GM18526 (cell line): ENCODE measurements at regions not wholly inside any gene's neighbourhood (a gene's known extent, or its start where the extent isn't known, plus 50 kb on each side); places are given as distances from the start of the nearest gene placed in this dataset.

Source experiments
- POLR2A ChIP-seq: IDR thresholded peaks from 3 replicates; pipeline ENCODE4 v1.6.1; 2011; ENCODE audit not compliant: insufficient read length; ENCODE audit errors: extremely low read depth

DNA sequence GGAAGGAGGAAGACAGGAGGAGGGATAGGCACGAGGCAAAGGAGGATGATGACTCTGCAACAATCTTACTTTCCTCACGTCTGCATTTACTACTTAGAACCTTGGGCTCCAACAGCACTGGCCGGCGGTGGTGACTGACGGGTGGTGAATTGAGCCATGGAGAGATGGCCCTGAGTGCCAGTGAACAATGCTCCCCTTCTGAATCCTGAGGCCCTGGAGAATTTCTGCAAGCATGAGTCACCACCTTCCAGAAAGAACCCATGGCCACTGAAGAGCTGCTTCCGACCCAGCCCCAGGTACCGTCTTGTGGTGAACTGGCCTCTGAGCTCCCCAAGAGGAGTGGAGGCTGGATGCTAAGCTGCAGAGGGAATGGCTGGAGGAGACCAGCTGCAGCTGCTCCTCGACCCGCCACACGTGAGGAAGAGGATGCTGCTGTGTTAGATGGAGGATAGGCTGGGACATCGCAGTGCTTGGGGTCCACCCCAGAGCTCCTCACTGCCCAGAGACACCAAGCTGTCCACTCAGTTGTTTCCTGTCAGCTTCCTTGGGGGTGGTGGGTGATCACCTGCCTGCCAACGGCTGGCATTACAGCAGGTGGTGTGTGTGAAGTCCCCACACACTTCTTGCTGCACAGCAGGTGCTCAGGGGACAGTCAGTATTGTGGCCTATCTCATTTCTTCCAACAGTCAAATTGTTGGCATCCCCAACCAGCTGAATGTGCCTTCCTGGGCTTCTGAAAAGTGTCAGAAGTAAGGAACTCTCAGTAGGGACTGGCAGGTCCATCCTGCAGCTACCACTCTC, 186.5 kb upstream of the ID2 start:
- no peak for TF ChIP-seq POLR2A

DNA sequence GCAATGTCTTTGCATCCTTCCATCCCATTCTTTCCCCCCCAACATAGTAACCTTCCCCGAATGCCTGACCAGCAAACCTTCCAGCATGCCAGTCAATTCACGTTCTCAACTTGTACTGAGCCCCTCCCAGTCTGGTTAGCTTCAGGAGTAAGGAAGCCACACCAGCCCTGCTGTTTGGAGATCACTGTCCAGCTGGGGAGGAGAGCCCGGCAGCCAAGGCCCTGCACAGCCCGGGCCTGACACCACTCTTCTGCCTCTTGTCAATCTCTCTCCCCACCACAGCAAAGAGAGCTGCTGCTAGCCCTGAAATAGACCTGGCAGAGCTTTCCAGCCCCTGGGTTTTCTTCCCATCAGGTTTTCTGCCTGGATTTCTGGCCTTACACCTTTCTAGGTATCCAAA, 185.8 kb upstream of the ID2 start:
- TF ChIP-seq POLR2A = no peak

DNA sequence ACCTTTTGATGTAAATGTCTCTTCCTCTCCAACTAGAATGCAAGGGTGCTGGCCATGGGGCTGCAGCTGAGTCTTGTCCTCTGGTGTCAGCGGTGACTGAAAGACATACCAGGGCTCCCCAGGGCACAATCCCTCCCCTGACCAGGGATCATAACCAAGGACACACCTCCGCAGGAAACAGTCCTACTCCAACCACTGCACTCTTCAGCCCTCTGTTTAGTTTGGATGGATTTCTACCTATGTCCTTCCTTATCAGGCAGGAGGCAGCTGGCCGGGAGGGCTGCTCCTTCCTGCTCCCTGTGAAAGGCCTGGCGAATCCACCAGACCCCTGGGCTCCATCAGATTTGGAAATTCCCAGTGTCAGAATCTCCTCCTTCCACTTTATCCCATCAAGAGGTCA, 185.2 kb upstream of the ID2 start:
- TF ChIP-seq POLR2A = no peak

DNA sequence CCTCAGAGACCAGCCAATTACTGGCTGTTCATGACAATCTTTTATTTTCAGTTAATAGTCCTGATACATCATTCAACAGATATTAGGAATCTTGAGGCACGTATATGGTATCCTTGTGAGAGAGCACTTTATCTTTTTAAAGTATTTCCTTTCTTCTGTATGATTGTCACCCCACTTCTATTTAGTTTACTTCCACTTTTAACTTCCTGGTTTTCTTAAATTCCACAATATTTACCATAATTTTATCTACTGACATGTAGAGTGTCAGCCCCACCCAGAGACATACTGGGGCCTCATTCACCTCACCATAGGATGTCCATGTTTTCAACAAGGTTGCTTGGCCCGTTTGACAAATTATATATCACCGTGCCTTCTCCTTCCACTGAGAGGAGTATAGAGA, 182.9 kb upstream of the ID2 start:
- TF ChIP-seq POLR2A = no peak

DNA sequence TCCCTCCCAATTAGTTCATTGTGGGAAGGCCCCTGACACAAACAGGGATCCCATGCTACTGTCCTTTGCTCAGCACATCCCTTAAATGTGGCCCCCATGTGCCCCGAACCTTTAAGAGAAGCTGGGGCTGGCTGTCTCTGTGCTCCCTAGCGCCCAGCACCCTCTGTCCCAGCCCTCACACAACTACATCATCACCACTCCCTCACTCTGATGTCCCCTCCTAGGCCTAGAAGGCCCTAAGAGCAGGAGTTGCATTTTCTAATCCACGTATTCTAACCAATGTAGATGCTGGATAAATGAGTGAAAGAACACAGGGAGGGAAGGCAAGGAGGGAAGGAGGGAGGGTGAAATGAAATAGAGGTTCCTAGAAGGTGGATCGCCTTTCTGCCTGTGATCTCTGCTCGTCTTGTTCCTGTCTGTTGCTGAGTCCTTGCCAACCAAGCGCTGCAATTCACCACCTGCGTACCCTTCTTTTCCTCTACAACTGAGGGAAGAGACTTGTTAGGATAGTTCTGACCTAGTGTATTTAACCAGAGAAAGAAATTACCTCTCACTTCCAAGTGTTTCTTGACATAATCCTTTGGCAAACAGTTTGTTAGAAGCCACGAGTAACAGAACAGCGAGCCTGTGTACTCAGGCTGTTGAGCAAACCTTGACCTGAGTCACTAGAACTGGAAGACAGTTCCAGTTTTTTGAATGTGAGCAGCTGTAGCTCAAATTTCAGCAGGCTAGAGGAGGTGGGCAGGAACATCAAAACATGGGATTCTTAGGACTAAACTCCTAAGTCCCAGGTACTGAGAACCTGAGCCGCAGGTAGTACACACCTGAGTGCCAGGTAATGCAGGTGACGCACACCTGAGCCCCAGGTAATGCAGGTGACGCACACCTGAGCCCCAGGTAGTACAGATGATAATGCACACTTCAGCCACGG, 181.5 kb upstream of the ID2 start:
- no peak for TF ChIP-seq POLR2A

DNA sequence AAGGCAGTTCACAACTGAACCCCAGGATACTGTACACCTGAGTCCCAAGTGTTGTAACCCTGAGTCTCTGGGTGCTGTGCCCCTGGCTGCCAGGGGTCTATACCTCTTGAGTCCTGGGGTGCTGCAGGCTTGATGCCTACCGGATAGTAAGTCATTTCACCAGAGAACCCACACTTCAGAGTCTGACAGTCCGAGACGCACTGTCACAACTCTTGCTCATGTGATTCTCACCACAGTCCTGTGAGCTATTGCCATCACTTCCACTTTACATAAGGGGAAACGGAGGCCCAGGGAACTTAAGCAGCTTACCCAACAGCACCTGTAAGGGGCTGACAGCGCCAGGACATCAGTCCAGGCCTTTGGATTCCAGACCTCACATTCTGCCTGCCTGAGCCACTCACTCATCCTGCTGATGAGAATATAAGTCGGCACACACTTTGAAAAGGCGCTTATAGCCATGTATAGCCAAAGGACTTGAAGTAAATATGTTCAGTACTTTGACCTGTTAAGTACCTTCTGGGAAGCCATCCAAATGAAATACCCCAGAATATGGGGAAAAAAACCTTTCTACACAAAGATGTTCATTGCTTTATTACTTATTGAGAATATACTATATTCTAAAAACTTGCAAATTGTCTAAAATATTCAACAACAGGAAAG, 180.7 kb upstream of the ID2 start:
- no peak for TF ChIP-seq POLR2A

DNA sequence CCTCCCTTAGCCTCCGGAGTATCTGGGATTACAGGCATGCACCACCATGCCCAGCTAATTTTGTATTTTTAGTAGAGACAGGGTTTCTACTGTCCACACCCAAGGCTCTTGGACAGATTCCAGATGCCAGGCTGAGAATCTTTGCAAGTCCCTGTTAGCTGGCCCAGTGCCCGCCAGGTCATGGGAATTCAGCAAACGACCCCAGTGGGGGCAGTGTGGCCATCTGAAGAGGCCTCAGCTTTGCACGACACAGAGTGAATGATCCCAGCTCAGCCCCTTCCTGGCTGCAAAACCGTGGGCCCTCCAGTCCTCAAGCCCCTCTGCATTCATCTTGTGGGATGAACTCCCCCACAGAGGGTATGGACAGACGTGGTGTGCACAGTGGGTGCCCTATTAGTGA, 179.5 kb upstream of the ID2 start:
- no peak for TF ChIP-seq POLR2A

DNA sequence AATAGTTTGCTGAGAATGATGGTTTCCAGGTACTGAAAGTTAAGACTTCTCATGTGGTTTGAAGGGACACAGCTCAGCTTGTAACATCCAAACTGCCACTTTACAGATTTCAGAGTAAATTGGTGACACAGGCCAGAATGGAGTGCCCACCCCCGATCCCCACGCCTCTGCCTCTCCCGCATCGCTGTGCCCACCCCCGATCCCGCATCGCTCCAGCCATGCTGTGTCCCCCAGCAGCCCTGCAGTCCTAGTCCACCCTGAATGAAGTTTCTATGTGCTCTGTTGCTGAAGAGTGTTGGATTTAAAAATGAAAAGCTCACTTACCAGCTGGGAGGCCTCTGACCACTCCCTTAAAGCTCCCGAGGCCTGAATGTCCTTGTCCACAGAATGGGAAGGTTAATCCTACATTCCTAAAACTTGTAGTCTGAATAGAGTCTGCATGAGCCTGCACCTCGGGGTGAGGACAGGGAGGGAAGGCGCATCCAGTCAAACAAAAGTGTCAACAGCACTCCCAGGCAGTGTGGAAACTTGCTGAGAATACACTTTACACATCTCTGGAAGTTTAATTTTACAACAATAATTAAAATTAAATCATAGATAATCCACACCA, 176.4 kb upstream of the ID2 start:
- TF ChIP-seq POLR2A = no peak

DNA sequence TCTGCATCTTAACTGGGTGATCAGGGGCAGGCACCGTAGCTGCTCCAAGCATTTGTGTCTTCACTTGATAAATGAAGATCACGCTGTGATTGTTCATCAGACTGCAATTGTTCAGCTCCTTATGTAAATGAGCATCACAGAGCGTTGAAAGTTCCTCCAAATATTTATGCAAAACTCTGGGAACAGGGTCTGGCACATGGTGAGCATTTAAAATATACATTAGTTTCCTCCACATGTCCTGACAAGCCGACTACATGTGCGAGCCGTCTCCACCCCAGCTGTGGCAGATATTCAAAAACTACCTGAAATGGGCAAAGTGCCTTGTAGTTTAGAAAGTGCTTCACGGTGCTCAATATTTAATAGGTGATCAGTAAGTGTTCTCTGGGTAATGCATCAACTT, 175.1 kb upstream of the ID2 start:
- TF ChIP-seq POLR2A = no peak

DNA sequence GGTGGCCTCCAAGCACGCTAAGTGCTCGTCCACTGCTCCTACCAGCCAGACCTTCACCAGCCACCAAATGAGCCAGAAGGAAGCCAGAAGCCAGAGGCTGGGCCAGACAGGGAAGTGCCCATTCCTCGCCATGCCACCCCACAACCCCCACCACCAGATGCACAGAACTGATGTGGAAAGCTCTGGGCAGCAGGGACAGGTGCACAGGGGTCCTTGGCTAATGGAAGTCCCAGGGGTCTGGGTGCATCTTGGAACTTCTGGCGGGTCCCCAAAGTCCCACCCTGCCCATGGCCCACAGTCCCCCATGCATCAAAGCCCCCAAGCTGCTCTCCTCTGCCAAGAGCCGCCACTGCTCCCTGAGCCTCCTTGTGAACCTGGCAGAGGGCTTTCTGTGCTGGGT, 173.1 kb upstream of the ID2 start:
- no peak for TF ChIP-seq POLR2A

DNA sequence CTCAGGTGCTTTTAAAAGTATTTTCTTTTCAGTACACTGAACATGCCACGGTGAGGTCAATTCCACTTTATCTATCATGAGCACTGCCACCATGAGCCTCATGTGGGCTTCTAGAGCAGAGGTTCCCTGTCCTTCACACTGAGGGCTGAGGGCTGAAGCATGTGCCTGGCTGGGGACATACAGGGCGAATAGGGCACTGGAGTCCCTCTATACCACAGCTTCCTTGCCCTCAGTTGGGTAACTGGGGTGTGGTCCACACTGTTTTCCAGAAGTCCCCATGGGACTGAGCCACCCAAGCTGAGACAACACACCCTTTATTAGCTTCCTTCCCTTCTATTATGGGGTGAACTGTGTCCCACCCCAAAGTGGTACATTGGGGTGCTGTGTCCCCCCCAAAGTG, 172.2 kb upstream of the ID2 start:
- TF ChIP-seq POLR2A = no peak

DNA sequence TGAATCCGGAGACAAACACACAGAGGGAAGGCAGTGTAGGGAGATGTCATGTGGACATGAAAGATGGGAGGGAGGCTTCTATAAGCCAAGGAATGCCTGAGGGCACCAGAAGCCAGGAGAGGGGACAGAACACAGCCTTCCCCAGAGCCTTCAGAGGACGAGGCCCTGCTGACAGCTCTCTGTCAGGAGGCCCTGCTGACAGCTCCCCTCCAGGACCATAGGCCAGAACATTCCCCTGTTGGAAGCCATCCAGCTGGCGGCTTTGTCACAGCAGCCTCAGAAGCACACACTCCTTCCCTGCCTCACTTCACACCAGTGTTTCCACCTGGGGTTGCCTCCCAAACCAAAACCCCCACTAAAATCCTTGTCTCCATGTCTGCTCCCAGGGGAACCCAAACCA, 171.3 kb upstream of the ID2 start:
- TF ChIP-seq POLR2A = no peak

DNA sequence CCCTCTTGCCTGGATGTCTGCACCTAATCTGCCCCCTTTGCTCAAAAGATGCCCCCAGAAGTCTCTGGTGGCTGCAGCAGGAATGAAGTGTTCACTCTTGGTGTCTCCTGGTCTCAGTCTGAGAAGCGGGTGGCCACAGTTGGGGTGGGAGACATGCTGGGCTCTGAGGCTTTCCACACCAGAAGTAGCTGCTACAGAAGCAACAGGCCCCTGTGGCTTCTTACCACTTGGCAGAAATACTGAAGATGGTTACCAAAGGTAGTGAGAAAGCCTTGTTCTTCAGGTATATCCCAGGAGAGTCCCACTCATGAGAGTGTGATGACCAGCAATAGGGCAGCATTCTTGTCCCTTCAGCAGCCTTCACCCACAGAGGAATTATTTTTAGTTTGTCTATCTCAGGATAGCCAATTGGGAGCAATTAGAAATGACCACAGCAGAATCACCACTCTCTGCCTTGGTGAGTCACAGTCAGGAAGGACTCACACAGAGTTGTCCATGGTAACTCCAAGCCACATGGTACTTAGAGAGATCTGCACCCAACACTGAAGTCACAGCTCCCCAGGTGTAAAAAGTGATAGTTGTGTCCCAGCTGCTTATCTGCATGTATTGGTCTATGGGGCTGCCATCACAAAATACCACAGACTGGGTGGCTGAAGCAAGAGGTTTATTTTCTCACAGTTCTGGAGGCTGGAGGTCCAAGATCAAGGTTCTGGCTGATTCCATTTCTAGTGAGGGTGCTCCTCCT, 169.8 kb upstream of the ID2 start:
- TF ChIP-seq POLR2A = no peak

DNA sequence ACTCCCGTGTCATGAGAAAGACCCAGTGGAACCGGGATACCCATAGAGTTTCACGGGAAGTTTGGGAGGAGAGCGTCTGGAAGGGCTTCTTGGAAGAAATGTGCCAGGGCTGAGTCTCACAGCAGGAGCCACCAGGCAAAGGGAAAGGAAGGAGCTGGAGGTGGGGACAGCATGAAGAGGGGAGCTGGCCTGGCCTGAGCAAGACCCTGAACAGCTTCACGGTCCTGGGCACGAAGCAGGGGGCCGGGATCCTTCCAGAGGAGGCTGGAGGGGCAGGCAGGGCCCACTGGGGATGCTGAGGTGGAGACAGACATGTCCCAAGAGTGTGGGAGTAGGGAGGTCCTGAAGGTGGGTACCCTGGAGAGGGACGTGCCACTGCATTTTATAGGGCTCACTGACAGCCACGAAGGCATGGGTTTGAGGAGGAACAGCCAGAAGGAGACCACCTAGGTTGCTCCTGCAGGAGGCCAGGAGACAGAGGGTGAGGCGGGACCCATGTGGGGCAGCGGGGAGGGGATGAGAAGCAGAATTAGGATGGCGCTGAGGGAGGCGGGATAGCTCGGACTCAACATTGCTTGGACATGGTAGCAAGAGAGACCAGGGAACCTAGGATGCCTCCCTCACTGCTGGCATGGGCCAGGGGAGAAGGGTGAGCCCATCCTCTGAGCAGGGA, 168.1 kb upstream of the ID2 start:
- no peak for TF ChIP-seq POLR2A
